ENCODE measurements at regions not wholly inside any gene's neighbourhood (a gene's known extent, or its start where the extent isn't known, plus 50 kb on each side); places are given as distances from the start of the nearest gene placed in this dataset.
"Not testable (repeated sequence)": the region's sequence is repeated elsewhere in the genome, so short reads cannot be mapped to it uniquely, and the experiment has no call there.

- Histone ChIP-seq H3K4me2 (ENCODE audit: low read length) (no peak overlapping the region), H3K9me3 (replicated peaks; ENCODE audit: low read length) (peaks cover 6% of the 10 kb centered on the region), H3K27me3 (ENCODE audit: control insufficient read depth, insufficient read depth, low read length) (no peaks in the 10 kb centered on the region), H3K4me3 (ENCODE audit: low read length) (no peak overlapping the region), H3K9ac (ENCODE audit: low read depth, low read length) (no peak overlapping the region), H3K36me3 (ENCODE audit: insufficient read depth, low read length) (no peaks in the 10 kb centered on the region), H3K4me1 (ENCODE audit: control insufficient read depth, insufficient read depth, low read length) (no peaks in the 10 kb centered on the region)
These were observed 705.8 kb upstream of the USP15 start for GRCh38 chr12:61554268-61555008.

- H3K4me3 ChIP-seq (ENCODE audit: low read length) = no peak overlapping the region
- no peak overlapping the region for H3K9ac ChIP-seq (ENCODE audit: low read depth, low read length)
- no peaks in the 10 kb centered on the region for H3K4me1 ChIP-seq (ENCODE audit: control insufficient read depth, insufficient read depth, low read length)
- H3K9me3 ChIP-seq (replicated peaks; ENCODE audit: low read length) = peaks cover 6% of the 10 kb centered on the region
- no peaks in the 10 kb centered on the region for H3K27me3 ChIP-seq (ENCODE audit: control insufficient read depth, insufficient read depth, low read length)
- no peak overlapping the region for H3K4me2 ChIP-seq (ENCODE audit: low read length)
- H3K36me3 ChIP-seq (ENCODE audit: insufficient read depth, low read length) = no peaks in the 10 kb centered on the region
These were observed 696.3 kb upstream of the USP15 start for GRCh38 chr12:61563665-61564450.

- Histone ChIP-seq H3K9ac (ENCODE audit: low read depth, low read length) (no peak overlapping the region), H3K36me3 (ENCODE audit: insufficient read depth, low read length) (no peaks in the 10 kb centered on the region), H3K4me2 (ENCODE audit: low read length) (no peak overlapping the region), H3K27me3 (ENCODE audit: control insufficient read depth, insufficient read depth, low read length) (no peaks in the 10 kb centered on the region), H3K4me1 (ENCODE audit: control insufficient read depth, insufficient read depth, low read length) (no peaks in the 10 kb centered on the region), H3K4me3 (ENCODE audit: low read length) (no peak overlapping the region), H3K9me3 (replicated peaks; ENCODE audit: low read length) (peaks cover 6% of the 10 kb centered on the region)
These were observed 695.7 kb upstream of the USP15 start for GRCh38 chr12:61564466-61564865.

GRCh38 chr12:61566183-61566582 is 694.0 kb upstream of the USP15 start:
- Histone ChIP-seq H3K4me3 (ENCODE audit: low read length) (no peak overlapping the region), H3K9me3 (replicated peaks; ENCODE audit: low read length) (peaks cover 5% of the 10 kb centered on the region), H3K4me2 (ENCODE audit: low read length) (no peak overlapping the region), H3K9ac (ENCODE audit: low read depth, low read length) (no peak overlapping the region), H3K4me1 (ENCODE audit: control insufficient read depth, insufficient read depth, low read length) (no peaks in the 10 kb centered on the region), H3K36me3 (ENCODE audit: insufficient read depth, low read length) (no peaks in the 10 kb centered on the region), H3K27me3 (ENCODE audit: control insufficient read depth, insufficient read depth, low read length) (no peaks in the 10 kb centered on the region)

- Histone ChIP-seq H3K9ac (ENCODE audit: low read depth, low read length) (no peak overlapping the region), H3K4me3 (ENCODE audit: low read length) (no peak overlapping the region), H3K4me2 (ENCODE audit: low read length) (no peak overlapping the region), H3K9me3 (replicated peaks; ENCODE audit: low read length) (peaks cover 5% of the 10 kb centered on the region), H3K27me3 (ENCODE audit: control insufficient read depth, insufficient read depth, low read length) (no peaks in the 10 kb centered on the region), H3K36me3 (ENCODE audit: insufficient read depth, low read length) (no peaks in the 10 kb centered on the region), H3K4me1 (ENCODE audit: control insufficient read depth, insufficient read depth, low read length) (no peaks in the 10 kb centered on the region)
These were observed 685.9 kb upstream of the USP15 start for GRCh38 chr12:61574339-61574738.

GRCh38 chr12:61584943-61585342 is 675.3 kb upstream of the USP15 start:
- peaks cover 12% of the 10 kb centered on the region for H3K9me3 ChIP-seq (replicated peaks; ENCODE audit: low read length)
- H3K4me2 ChIP-seq (ENCODE audit: low read length) = no peak overlapping the region
- H3K4me1 ChIP-seq (ENCODE audit: control insufficient read depth, insufficient read depth, low read length) = no peaks in the 10 kb centered on the region
- no peak overlapping the region for H3K9ac ChIP-seq (ENCODE audit: low read depth, low read length)
- no peak overlapping the region for H3K4me3 ChIP-seq (ENCODE audit: low read length)
- no peaks in the 10 kb centered on the region for H3K27me3 ChIP-seq (ENCODE audit: control insufficient read depth, insufficient read depth, low read length)
- no peaks in the 10 kb centered on the region for H3K36me3 ChIP-seq (ENCODE audit: insufficient read depth, low read length)

- not testable (repeated sequence) for H3K36me3 ChIP-seq (ENCODE audit: insufficient read depth, low read length); H3K4me1 ChIP-seq (ENCODE audit: control insufficient read depth, insufficient read depth, low read length); H3K4me3 ChIP-seq (ENCODE audit: low read length); H3K9me3 ChIP-seq (replicated peaks; ENCODE audit: low read length); H3K9ac ChIP-seq (ENCODE audit: low read depth, low read length); H3K4me2 ChIP-seq (ENCODE audit: low read length); H3K27me3 ChIP-seq (ENCODE audit: control insufficient read depth, insufficient read depth, low read length)
These were observed 669.3 kb upstream of the USP15 start for GRCh38 chr12:61590864-61591263.

- H3K4me2 ChIP-seq (ENCODE audit: low read length) = no peak overlapping the region
- no peaks in the 10 kb centered on the region for H3K36me3 ChIP-seq (ENCODE audit: insufficient read depth, low read length)
- H3K4me1 ChIP-seq (ENCODE audit: control insufficient read depth, insufficient read depth, low read length) = no peaks in the 10 kb centered on the region
- H3K27me3 ChIP-seq (ENCODE audit: control insufficient read depth, insufficient read depth, low read length) = no peaks in the 10 kb centered on the region
- no peak overlapping the region for H3K4me3 ChIP-seq (ENCODE audit: low read length)
- peaks cover 7% of the 10 kb centered on the region for H3K9me3 ChIP-seq (replicated peaks; ENCODE audit: low read length)
- H3K9ac ChIP-seq (ENCODE audit: low read depth, low read length) = no peak overlapping the region
These were observed 650.1 kb upstream of the USP15 start for GRCh38 chr12:61610143-61610542.

- H3K9ac ChIP-seq (ENCODE audit: low read depth, low read length) = no peak overlapping the region
- H3K4me1 ChIP-seq (ENCODE audit: control insufficient read depth, insufficient read depth, low read length) = no peaks in the 10 kb centered on the region
- H3K27me3 ChIP-seq (ENCODE audit: control insufficient read depth, insufficient read depth, low read length) = no peaks in the 10 kb centered on the region
These were observed 630.5 kb upstream of the USP15 start for GRCh38 chr12:61629702-61630101.

GRCh38 chr12:61646639-61647038 is 613.6 kb upstream of the USP15 start:
- Histone ChIP-seq H3K4me1 (ENCODE audit: control insufficient read depth, insufficient read depth, low read length) (no peaks in the 10 kb centered on the region), H3K9me3 (replicated peaks; ENCODE audit: low read length) (no peaks in the 10 kb centered on the region), H3K36me3 (ENCODE audit: insufficient read depth, low read length) (no peaks in the 10 kb centered on the region), H3K4me3 (ENCODE audit: low read length) (no peak overlapping the region), H3K27me3 (ENCODE audit: control insufficient read depth, insufficient read depth, low read length) (no peaks in the 10 kb centered on the region), H3K4me2 (ENCODE audit: low read length) (no peak overlapping the region), H3K9ac (ENCODE audit: low read depth, low read length) (no peak overlapping the region)

More at GRCh38 chr12:61629702-61630101, 630.5 kb upstream of the USP15 start:
- H3K4me2 ChIP-seq (ENCODE audit: low read length) = no peak overlapping the region
- no peaks in the 10 kb centered on the region for H3K36me3 ChIP-seq (ENCODE audit: insufficient read depth, low read length)
- no peaks in the 10 kb centered on the region for H3K9me3 ChIP-seq (replicated peaks; ENCODE audit: low read length)
- no peak overlapping the region for H3K4me3 ChIP-seq (ENCODE audit: low read length)

- H3K4me2 ChIP-seq (ENCODE audit: low read length) = no peak overlapping the region
These were observed 612.6 kb upstream of the USP15 start for GRCh38 chr12:61647566-61647965.

GRCh38 chr12:61652265-61652664 is 607.9 kb upstream of the USP15 start:
- no peak overlapping the region for H3K4me2 ChIP-seq (ENCODE audit: low read length)
- no peak overlapping the region for H3K4me3 ChIP-seq (ENCODE audit: low read length)
- H3K36me3 ChIP-seq (ENCODE audit: insufficient read depth, low read length) = no peaks in the 10 kb centered on the region
- H3K4me1 ChIP-seq (ENCODE audit: control insufficient read depth, insufficient read depth, low read length) = no peaks in the 10 kb centered on the region
- H3K9me3 ChIP-seq (replicated peaks; ENCODE audit: low read length) = peaks cover 3% of the 10 kb centered on the region
- no peaks in the 10 kb centered on the region for H3K27me3 ChIP-seq (ENCODE audit: control insufficient read depth, insufficient read depth, low read length)
- H3K9ac ChIP-seq (ENCODE audit: low read depth, low read length) = no peak overlapping the region

More at GRCh38 chr12:61647566-61647965, 612.6 kb upstream of the USP15 start:
- Histone ChIP-seq H3K4me3 (ENCODE audit: low read length) (no peak overlapping the region), H3K4me1 (ENCODE audit: control insufficient read depth, insufficient read depth, low read length) (no peaks in the 10 kb centered on the region), H3K36me3 (ENCODE audit: insufficient read depth, low read length) (no peaks in the 10 kb centered on the region), H3K27me3 (ENCODE audit: control insufficient read depth, insufficient read depth, low read length) (no peaks in the 10 kb centered on the region), H3K9ac (ENCODE audit: low read depth, low read length) (no peak overlapping the region), H3K9me3 (replicated peaks; ENCODE audit: low read length) (no peaks in the 10 kb centered on the region)
